HCT116 (cell line): ENCODE measurements at regions not wholly inside any gene's neighbourhood (a gene's known extent, or its start where the extent isn't known, plus 50 kb on each side); places are given as distances from the start of the nearest gene placed in this dataset.

Source experiments
- ATAC-seq: fragments of 200-7000 bp; cut with Tn5 transposase; 2 replicates; pipeline ENCODE4 v1.9.1; 2020; ENCODE audit warnings: mild to moderate bottlenecking, moderate library complexity
- BruUV-seq: library from RNA; stranded (reverse); fragments of 400-500 nt; replicated peaks from 2 replicates; lab custom pipeline; 2021; lab: Mats Ljungman, UMichigan
- CTCF ChIA-PET: fragments of 300-600 bp; sonication (Branson Sonifier 250); formaldehyde crosslinking; loops from one replicate; lab custom pipeline; 2021; ENCODE audit warnings: antibody characterized with exemption; lab: Charles Lee
- POLR2A ChIA-PET: fragments of 300-600, 350-600 bp; sonication (Branson Sonifier 250); formaldehyde crosslinking; loops from one replicate; lab custom pipeline; 2021; ENCODE audit warnings: antibody characterized with exemption; lab: Charles Lee
- RAD21 ChIA-PET, 2 experiments: fragments of 300-600 bp; sonication (Branson Sonifier 250); formaldehyde crosslinking; loops; one replicate each; lab custom pipeline; 2023; ENCODE audit warnings: low total read pairs in 2 of 2; ENCODE audit not compliant: uncharacterized antibody in 2 of 2, unreplicated experiment in 2 of 2, low non-redundant PET in 1 of 2; lab: Charles Lee
- DNase-seq: peaks from one replicate; pipeline ENCODE4 v3.0.0-alpha.2; 2010; ENCODE audit warnings: low read depth, low spot score
- H2AFZ ChIP-seq: fragments of 200-600 bp; shearing (Covaris generic), sonication (generic); 2 replicates; pipeline ENCODE4 v1.6.1; 2017; ENCODE audit warnings: low read depth, mixed run types, mixed read lengths, antibody characterized with exemption, low read length; ENCODE audit not compliant: poor library complexity, severe bottlenecking
- H3K27ac ChIP-seq: 2 replicates; pipeline ENCODE4 v1.5.1; 2012; ENCODE audit warnings: low read depth, low read length
- H3K27me3 ChIP-seq: fragments of 200-600 bp; sonication (generic); 2 replicates; pipeline ENCODE4 v1.6.1; 2016; ENCODE audit warnings: mixed run types, low read length, mixed read lengths; ENCODE audit not compliant: insufficient read depth
- H3K36me3 ChIP-seq, 2 experiments: fragments of 200-500 bp in 1 of 2; fragments of 200-600 bp in 1 of 2; sonication (Bioruptor generic) in 1 of 2; sonication (generic) in 1 of 2; 2 replicates each; pipeline versions ENCODE4 v1.5.1 to v1.6.1; 2014 to 2016; ENCODE audit warnings: low read length in 2 of 2, inconsistent platforms in 1 of 2, mixed read lengths in 1 of 2, mixed run types in 1 of 2; ENCODE audit not compliant: insufficient read depth in 2 of 2, control insufficient read depth in 1 of 2
- H3K4me1 ChIP-seq, 2 experiments: fragments of 200-600 bp in 1 of 2; sonication (generic) in 1 of 2; 2 replicates each; pipeline versions ENCODE4 v1.5.1 to v1.6.1; 2012 to 2017; ENCODE audit warnings: low read length in 2 of 2, inconsistent platforms in 1 of 2, mild to moderate bottlenecking in 1 of 2, mixed read lengths in 1 of 2, mixed run types in 1 of 2, moderate library complexity in 1 of 2; ENCODE audit not compliant: insufficient read depth in 2 of 2, control insufficient read depth in 1 of 2
- H3K4me2 ChIP-seq: fragments of 200-600 bp; sonication (generic); 2 replicates; pipeline ENCODE4 v1.6.1; 2017; ENCODE audit warnings: mixed run types, low read length, mixed read lengths
- H3K4me3 ChIP-seq, 2 experiments: fragments of 200-600 bp in 1 of 2; sonication (generic) in 1 of 2; replicated peaks in 1 of 2; 2 replicates each; pipeline ENCODE4 v1.5.1; 2011 to 2016; ENCODE audit warnings: low read length in 2 of 2, control low read depth in 1 of 2, low read depth in 1 of 2, mild to moderate bottlenecking in 1 of 2, mixed read lengths in 1 of 2, mixed run types in 1 of 2
- H3K79me2 ChIP-seq: fragments of 200-600 bp; sonication (generic); 2 replicates; pipeline ENCODE4 v1.6.1; 2017; ENCODE audit warnings: mild to moderate bottlenecking, mixed run types, low read length, moderate library complexity, mixed read lengths; ENCODE audit not compliant: insufficient read depth
- H3K9ac ChIP-seq: fragments of 200-600 bp; sonication (generic); 2 replicates; pipeline ENCODE4 v1.6.1; 2016; ENCODE audit warnings: low read length, mixed read lengths
- H3K9me2 ChIP-seq: fragments of 200-600 bp; sonication (generic), shearing (Covaris generic); 2 replicates; pipeline ENCODE4 v1.6.1; 2017; ENCODE audit warnings: mixed run types, mild to moderate bottlenecking, moderate library complexity; ENCODE audit not compliant: insufficient read depth
- H3K9me3 ChIP-seq, 2 experiments: fragments of 200-500 bp in 1 of 2; fragments of 200-600 bp in 1 of 2; sonication (Bioruptor generic) in 1 of 2; sonication (generic) in 1 of 2; 2 replicates each; pipeline ENCODE4 v1.6.1; 2014 to 2017; ENCODE audit warnings: low read length in 2 of 2, mixed read lengths in 2 of 2, inconsistent platforms in 1 of 2, low read depth in 1 of 2, mild to moderate bottlenecking in 1 of 2, mixed run types in 1 of 2, moderate library complexity in 1 of 2; ENCODE audit not compliant: control insufficient read depth in 1 of 2, insufficient read depth in 1 of 2
- H4K20me1 ChIP-seq: fragments of 200-600 bp; sonication (generic), shearing (Covaris generic); 2 replicates; pipeline ENCODE4 v1.6.1; 2017; ENCODE audit warnings: mixed run types, mild to moderate bottlenecking, moderate library complexity; ENCODE audit not compliant: insufficient read depth
- CBX3 ChIP-seq: IDR thresholded peaks from 2 replicates; pipeline ENCODE4 v1.6.1; 2012; ENCODE audit warnings: low read depth
- CEBPB ChIP-seq: IDR thresholded peaks from 2 replicates; pipeline ENCODE4 v1.6.1; 2012; ENCODE audit warnings: low read depth
- EZH2phosphoT487 ChIP-seq: fragments of 200-600 bp; IDR thresholded peaks from 2 replicates; pipeline ENCODE4 v1.6.1; 2018; ENCODE audit warnings: antibody characterized with exemption, borderline replicate concordance
- FOSL1 ChIP-seq: IDR thresholded peaks from 2 replicates; pipeline ENCODE4 v1.6.1; 2012; ENCODE audit warnings: low read depth
- POLR2AphosphoS5 ChIP-seq: IDR thresholded peaks from 2 replicates; pipeline ENCODE4 v1.6.1; 2011; ENCODE audit warnings: mild to moderate bottlenecking, low read depth, low read length, moderate library complexity
- SIN3A ChIP-seq: IDR thresholded peaks from 2 replicates; pipeline ENCODE4 v1.6.1; 2012; ENCODE audit warnings: low read depth
- TCF7L2 ChIP-seq: IDR thresholded peaks from 2 replicates; pipeline ENCODE4 v1.7.0; 2011; ENCODE audit warnings: borderline replicate concordance, inconsistent platforms; ENCODE audit not compliant: insufficient read depth, insufficient read length; ENCODE audit errors: extremely low read depth
- YY1 ChIP-seq: IDR thresholded peaks from 2 replicates; pipeline ENCODE4 v1.6.1; 2011; ENCODE audit warnings: low read length, low read depth, moderate library complexity, mild to moderate bottlenecking; ENCODE audit not compliant: insufficient replicate concordance; ENCODE audit errors: extremely low read depth
- ZFX ChIP-seq: fragments of 450-650 bp; IDR thresholded peaks from 2 replicates; pipeline ENCODE4 v1.6.1; 2017
- intact Hi-C: fragments of 100-400 bp; cut with micrococcal nuclease; formaldehyde crosslinking; loops from 2 replicates; pipeline ENCODE4 v1.10.0; 2022
- TF ChIP-seq, protein P1 (sequence below): IDR thresholded peaks from 2 replicates; pipeline ENCODE4 v1.6.1; 2012
- TF ChIP-seq, protein P2 (sequence below), 3 experiments: fragments of 200-600 bp in 1 of 3; sonication (generic) in 1 of 3; IDR thresholded peaks in 2 of 3; conservative IDR thresholded peaks in 1 of 3; 2 replicates each; pipeline ENCODE4 v1.5.1; 2012 to 2017; ENCODE audit warnings: low read depth in 2 of 3, low read length in 2 of 3, antibody characterized with exemption in 1 of 3, borderline replicate concordance in 1 of 3, control low read depth in 1 of 3, mild to moderate bottlenecking in 1 of 3, mixed read lengths in 1 of 3, mixed run types in 1 of 3, moderate library complexity in 1 of 3; ENCODE audit not compliant: insufficient read depth in 1 of 3

DNA sequence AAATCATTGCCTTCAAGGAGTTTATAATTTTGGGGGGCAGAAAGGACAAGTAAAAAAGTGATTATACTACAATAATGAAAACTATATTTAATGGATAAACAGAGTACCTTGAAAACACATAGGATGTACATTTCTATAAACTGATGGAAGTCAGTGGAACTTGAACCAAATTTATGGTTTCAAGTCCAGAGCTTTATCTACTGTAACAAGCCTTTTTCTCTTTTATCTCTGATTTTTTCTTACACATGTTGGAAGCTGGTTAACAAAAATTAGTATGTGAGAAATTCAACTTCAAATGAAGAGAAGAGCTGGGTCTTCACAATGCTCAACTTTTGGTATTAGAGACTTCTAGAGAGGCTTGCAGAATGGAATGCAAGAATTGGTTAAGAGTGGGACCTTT lies 393.6 kb downstream of the LMO7 start:
- Histone ChIP-seq H2AFZ (no peak overlapping the region), H3K36me3 (no peaks in the 10 kb centered on the region), H4K20me1 (no peaks in the 10 kb centered on the region), H3K79me2 (no peaks in the 10 kb centered on the region), H3K9me3 (no peaks in the 10 kb centered on the region), H3K27ac (no peak overlapping the region), H3K4me2 (no peak overlapping the region), H3K4me1 (no peaks in the 10 kb centered on the region), H3K9ac (no peak overlapping the region), H3K4me3 (no peak overlapping the region), H3K9me2 (no peaks in the 10 kb centered on the region), H3K27me3 (no peaks in the 10 kb centered on the region)
- ChIA-PET CTCF (no interaction called here), POLR2A (no interaction called here), RAD21 (no interaction called here)
- no peak for DNase-seq
- BruUV-seq: no TSS peak
- no peak for ATAC-seq
- intact Hi-C loops: no loop called here
- TF ChIP-seq, protein P1, sequence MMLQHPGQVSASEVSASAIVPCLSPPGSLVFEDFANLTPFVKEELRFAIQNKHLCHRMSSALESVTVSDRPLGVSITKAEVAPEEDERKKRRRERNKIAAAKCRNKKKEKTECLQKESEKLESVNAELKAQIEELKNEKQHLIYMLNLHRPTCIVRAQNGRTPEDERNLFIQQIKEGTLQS: no peak
- TF ChIP-seq EZH2phosphoT487 (no peak), TCF7L2 (no peak), FOSL1 (no peak)
- TF ChIP-seq, protein P2, sequence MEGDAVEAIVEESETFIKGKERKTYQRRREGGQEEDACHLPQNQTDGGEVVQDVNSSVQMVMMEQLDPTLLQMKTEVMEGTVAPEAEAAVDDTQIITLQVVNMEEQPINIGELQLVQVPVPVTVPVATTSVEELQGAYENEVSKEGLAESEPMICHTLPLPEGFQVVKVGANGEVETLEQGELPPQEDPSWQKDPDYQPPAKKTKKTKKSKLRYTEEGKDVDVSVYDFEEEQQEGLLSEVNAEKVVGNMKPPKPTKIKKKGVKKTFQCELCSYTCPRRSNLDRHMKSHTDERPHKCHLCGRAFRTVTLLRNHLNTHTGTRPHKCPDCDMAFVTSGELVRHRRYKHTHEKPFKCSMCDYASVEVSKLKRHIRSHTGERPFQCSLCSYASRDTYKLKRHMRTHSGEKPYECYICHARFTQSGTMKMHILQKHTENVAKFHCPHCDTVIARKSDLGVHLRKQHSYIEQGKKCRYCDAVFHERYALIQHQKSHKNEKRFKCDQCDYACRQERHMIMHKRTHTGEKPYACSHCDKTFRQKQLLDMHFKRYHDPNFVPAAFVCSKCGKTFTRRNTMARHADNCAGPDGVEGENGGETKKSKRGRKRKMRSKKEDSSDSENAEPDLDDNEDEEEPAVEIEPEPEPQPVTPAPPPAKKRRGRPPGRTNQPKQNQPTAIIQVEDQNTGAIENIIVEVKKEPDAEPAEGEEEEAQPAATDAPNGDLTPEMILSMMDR (IDR thresholded peaks at IDR 0.05 in 2 of 3, conservative IDR thresholded peaks at IDR 0.05 in 1 of 3; ENCODE audit: borderline replicate concordance in 1 of 3, insufficient read depth in 1 of 3, low read depth in 2 of 3, low read length in 2 of 3): no peak

DNA sequence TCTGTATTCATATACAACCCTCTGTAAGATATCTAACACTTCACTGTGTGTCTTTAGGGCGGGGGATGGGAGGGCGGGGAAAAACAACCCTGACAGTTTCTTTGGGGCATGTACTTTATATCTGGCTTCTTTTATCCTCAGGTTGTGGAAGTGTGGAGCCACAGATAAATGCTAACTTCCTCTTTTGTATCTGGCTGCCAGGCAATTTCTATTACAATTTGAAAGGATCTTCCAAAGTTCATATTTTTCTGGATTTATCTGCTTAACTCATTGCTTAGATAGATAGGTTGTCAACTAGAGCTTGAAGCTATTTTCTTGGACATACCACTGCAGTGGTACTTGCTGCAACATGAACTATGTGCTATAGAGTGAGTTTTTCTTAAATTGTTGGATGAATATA lies 393.0 kb downstream of the LMO7 start:
- Histone ChIP-seq H4K20me1 (no peaks in the 10 kb centered on the region), H3K36me3 (no peaks in the 10 kb centered on the region), H2AFZ (no peak overlapping the region), H3K27ac (no peak overlapping the region), H3K4me2 (no peak overlapping the region), H3K9me3 (no peaks in the 10 kb centered on the region), H3K9ac (no peak overlapping the region), H3K4me3 (no peak overlapping the region), H3K79me2 (no peaks in the 10 kb centered on the region), H3K27me3 (no peaks in the 10 kb centered on the region), H3K9me2 (no peaks in the 10 kb centered on the region), H3K4me1 (0 out of 4 replicates have a peak, but pooled peaks cover 0 to 1% of the 10 kb centered on the region in 2 experiments)
- POLR2A ChIA-PET: no interaction called here
- intact Hi-C loops: no loop called here
- RAD21 ChIA-PET: no interaction called here
- DNase-seq (no peak), ATAC-seq (no peak)
- BruUV-seq: no TSS peak
- CTCF ChIA-PET: no interaction called here
- TF ChIP-seq, protein P1: no peak
- TF ChIP-seq CEBPB (no peak), POLR2AphosphoS5 (no peak), YY1 (no peak), SIN3A (no peak), ZFX (no peak), FOSL1 (no peak), CBX3 (no peak)
- TF ChIP-seq, protein P2 (IDR thresholded peaks at IDR 0.05 in 2 of 3, conservative IDR thresholded peaks at IDR 0.05 in 1 of 3; ENCODE audit: borderline replicate concordance in 1 of 3, insufficient read depth in 1 of 3, low read depth in 2 of 3, low read length in 2 of 3): no peak
